ENCODE measurements at regions not wholly inside any gene's neighbourhood (a gene's known extent, or its start where the extent isn't known, plus 50 kb on each side); places are given as distances from the start of the nearest gene placed in this dataset.
A peak's percentile ranks its signal among the peaks of the same experiment; 100 is the strongest.

DNA sequence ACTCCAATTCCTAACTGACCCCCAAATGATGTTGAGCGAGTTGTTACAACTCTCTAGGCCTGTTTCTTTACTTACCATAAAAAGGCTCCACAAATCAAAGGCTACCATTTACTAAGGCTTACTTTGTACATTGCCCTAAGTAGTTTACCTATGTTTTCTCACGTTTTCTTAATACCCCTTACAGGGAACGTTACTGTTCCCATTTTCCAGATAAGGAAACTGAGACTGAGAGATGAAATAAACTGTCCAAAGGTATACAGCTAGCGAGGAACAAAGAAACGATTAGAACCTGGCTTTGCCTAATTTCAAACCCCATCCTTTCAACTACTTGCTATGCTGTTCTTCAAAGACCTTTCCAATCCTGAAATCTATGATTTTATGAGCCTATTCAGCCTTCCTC, 74.8 kb upstream of the SPTBN1 start:
- in situ Hi-C loops (cut with MboI; ENCODE audit: low pct_unique_long_range_greater_than_20kb in 2 of 9, low sequenced_read_pairs in 9 of 9, unreplicated experiment in 9 of 9): no loop called here
- Histone ChIP-seq H3K4me1 (replicated peaks in 1 of 2) (peaks cover 11 to 13% of the 10 kb centered on the region in 2 donors), H3K27ac (no peak overlapping the region), H3K4me3 (no peak overlapping the region)
- 55 to 100% (median 83%) methylated on average over 1 to 5 of the region's 5 CpGs for WGBS, 10 experiments
- ATAC-seq (replicated peaks in 6 of 8): no peak

DNA sequence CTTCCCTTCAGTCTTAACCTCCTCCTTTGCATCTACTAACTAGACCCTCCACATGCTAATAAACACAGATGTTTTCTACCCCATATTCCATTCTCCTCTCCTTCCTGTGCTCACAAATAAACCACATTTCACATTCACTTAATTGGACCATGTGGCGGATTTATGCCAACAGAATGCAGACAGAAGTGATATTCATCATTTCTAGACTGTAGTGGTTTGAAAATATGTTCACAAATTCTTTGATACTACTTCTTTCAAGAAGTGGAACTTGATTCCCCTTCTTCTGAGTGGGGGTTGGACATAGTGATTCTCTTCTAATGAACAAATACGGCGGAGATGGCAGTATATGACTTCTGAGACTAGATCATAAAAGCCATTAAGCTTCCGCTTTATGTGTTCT, 73.5 kb upstream of the SPTBN1 start:
- Histone ChIP-seq H3K4me1 (replicated peaks in 1 of 2) (peaks cover 9 to 13% of the 10 kb centered on the region in 2 donors), H3K27ac (no peak overlapping the region), H3K4me3 (no peak overlapping the region)
- whole genome bisulfite sequencing, 10 experiments: 43 to 100% (median 96%) methylated on average over 1 to 4 of the region's 4 CpGs; no CpG with 5 or more reads in 4 of the 10 experiments
- ATAC-seq (replicated peaks in 6 of 8): no peak
- in situ Hi-C loops (cut with MboI; ENCODE audit: low pct_unique_long_range_greater_than_20kb in 2 of 9, low sequenced_read_pairs in 9 of 9, unreplicated experiment in 9 of 9): no loop called here

DNA sequence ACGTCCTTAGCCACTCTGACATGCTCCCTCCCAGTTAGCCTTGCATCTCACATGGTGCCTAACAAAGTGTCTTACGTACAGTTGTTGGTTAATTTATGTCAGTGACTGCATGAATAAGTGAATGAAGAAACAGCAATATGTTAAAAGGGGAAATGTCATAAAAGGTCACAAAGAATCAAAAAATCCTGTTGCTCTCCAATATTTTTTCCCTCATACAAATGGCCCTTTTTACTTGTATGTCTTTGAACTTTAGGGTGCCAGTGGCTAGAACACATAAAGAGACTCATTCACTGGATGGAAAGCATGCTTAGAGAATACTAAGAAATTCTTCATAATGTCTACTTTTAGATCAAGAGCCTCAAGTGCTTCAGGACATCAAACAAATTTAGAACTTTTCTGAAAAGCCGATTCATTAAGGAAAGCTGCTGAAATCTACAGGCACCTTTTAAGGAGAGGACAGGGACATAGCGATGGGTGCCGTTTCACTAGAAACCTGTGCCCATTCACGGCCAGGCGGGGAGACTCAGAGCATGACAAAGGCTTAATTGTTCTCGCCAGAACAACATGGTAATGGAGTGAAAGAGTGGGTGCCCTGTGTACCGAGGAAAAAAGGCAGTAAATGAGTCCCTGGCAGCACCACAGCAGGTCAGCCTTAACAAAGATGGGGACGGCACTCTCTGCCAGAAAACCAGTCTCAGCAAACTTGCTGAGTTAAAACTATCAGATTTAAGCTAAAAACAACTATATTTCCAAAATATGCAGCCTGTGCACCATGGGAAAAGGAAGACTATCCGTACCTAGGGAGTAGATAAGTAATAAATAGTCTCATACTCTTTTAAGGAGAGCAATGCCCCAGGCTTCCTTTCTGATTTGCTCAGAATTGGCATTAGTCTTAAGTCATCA, 71.6 kb upstream of the SPTBN1 start:
- 20 to 89% (median 77%) methylated on average over 1 to 11 of the region's 11 CpGs for WGBS, 10 experiments
- peak in 4 of 8 experiments; percentile 25 to 49 (median 41) for ATAC-seq (replicated peaks in 6 of 8)

DNA sequence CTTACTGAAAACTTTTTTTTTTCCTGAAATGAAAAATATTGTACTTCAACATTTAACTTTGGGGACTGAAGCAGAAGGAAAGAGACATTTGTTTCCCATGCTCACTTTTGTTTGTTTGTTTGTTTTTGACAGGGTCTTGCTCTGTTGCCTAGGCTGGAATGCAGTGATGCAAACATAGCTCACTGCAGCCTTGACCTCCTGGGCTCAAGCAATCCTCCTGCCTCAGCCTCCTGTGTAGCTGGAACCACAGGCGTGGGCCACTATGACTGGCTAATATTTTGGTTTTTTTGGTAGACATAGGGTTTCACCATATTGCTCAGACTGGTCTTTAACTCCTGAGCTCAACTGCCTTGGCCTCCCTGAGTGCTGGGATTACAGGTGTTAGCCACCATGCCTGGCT, 70.9 kb upstream of the SPTBN1 start:
- in situ Hi-C loops (cut with MboI; ENCODE audit: low pct_unique_long_range_greater_than_20kb in 2 of 9, low sequenced_read_pairs in 9 of 9, unreplicated experiment in 9 of 9): no loop called here
- Histone ChIP-seq H3K27ac (no peak overlapping the region), H3K4me3 (no peak overlapping the region), H3K4me1 (replicated peaks in 1 of 2) (peaks cover 18 to 20% of the 10 kb centered on the region in 2 donors)
- WGBS, 10 experiments: 90 to 100% (median 100%) methylated on average over 1 of the region's 1 CpG; no CpG with 5 or more reads in 4 of the 10 experiments
- no peak for ATAC-seq (replicated peaks in 6 of 8)

More for the DNA sequence above, 71.6 kb upstream of the SPTBN1 start:
- H3K4me3 ChIP-seq: no peak overlapping the region
- in situ Hi-C loops (cut with MboI; ENCODE audit: low pct_unique_long_range_greater_than_20kb in 2 of 9, low sequenced_read_pairs in 9 of 9, unreplicated experiment in 9 of 9): no loop called here
- H3K27ac ChIP-seq: no peak overlapping the region
- H3K4me1 ChIP-seq (replicated peaks in 1 of 2): peaks cover 19 to 21% of the 10 kb centered on the region in 2 donors

DNA sequence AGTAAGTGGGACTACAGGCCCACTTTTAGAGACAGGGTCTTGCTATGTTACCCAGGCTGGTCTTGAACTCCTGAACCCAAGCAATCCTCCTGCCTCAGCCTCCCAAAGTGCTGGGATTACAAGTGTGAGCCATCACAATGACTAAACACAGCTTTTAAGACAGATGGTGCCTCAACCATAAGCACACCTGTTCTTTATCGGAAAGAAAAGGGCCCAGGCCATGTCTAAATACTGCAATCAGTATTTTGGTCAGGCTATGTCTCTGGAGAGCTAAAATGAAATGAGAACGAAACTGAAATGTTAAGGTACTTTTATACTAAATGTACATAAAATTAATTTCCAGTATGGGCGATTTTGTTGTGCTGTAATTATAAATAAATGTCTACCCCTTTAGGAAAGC, 69.5 kb upstream of the SPTBN1 start:
- H3K4me1 ChIP-seq (replicated peaks in 1 of 2): peaks cover 9 to 15% of the 10 kb centered on the region in 2 donors
- no peak for ATAC-seq (replicated peaks in 6 of 8)
- H3K27ac ChIP-seq: no peak overlapping the region
- 60 to 100% (median 92%) methylated on average over 1 to 3 of the region's 3 CpGs; no CpG with 5 or more reads in 2 of the 10 experiments for WGBS, 10 experiments
- no peak overlapping the region for H3K4me3 ChIP-seq
- in situ Hi-C loops (cut with MboI; ENCODE audit: low pct_unique_long_range_greater_than_20kb in 2 of 9, low sequenced_read_pairs in 9 of 9, unreplicated experiment in 9 of 9): no loop called here

DNA sequence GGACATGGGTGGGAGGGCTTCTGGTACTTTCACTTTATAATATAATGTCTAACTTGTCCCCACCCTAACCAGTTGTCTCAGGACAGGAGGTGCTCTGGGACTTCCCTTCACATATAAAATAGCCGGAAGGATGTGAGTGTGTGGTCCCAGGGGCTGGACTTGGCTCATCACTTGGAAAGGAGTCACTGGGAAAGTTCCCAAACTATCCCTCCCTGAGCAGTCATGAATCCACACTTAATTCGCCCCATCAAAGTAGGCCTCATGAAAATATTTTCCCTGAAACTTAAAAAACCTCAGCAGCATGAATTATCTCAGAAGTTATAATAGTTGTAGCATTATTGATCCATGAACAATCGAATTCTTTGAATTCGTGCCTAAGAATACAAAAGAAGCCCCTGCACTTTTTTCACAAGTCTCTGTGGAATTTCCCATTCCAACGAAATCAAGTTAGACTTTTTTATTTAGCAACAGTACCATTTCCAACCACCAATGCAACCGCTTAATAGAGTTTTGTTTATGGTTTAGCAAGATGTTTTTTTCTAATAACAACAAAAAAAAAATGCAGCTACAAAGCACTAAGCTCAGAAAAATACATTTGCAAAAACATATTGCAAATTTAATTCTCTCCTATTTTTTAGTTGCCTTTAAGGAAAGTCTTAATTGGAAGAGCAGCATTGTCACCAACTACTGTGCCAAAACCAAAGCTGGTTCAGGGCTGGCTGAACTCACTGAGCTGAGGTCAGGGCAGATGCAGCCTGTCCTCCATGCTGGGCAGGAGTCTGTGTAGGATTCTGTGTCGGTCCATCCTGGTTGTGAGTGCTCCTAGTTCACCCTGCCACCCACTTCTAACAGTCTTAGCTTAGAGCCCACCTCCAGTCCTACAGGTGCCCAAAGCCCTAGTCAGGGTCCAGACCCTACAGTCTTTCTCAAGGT, 68.8 kb upstream of the SPTBN1 start:
- 6 to 89% (median 64%) methylated on average over 1 to 6 of the region's 7 CpGs for WGBS, 10 experiments
- Histone ChIP-seq H3K4me3 (no peak overlapping the region), H3K4me1 (replicated peaks in 1 of 2) (peaks cover 9 to 15% of the 10 kb centered on the region in 2 donors), H3K27ac (peak overlapping the region in 1 of 2 donors; percentile 40)
- in situ Hi-C loops (cut with MboI; ENCODE audit: low pct_unique_long_range_greater_than_20kb in 2 of 9, low sequenced_read_pairs in 9 of 9, unreplicated experiment in 9 of 9): no loop called here
- peak in 6 of 8 experiments; percentile 30 to 87 (median 38) for ATAC-seq (replicated peaks in 6 of 8)

DNA sequence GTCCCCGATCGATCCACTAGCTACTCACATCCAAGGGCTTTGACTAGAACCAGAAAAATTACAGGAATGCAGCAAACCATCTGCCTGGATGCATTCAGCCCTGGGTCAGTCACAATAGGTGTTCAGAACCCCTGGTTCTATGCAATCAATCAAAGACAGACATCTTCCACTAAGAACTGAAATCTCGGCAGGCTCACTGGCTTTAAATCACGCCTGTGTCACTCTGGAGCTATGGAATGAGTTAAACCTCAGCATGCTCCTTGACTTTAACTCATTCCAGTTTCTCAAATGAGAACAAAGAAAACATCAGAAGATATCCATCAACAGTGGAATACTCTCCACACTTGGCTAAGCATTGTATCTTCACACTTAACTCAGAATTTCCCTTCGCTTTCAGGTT, 68.1 kb upstream of the SPTBN1 start:
- WGBS, 10 experiments: 18 to 91% (median 67%) methylated on average over 1 to 5 of the region's 5 CpGs; no CpG with 5 or more reads in 1 of the 10 experiments
- in situ Hi-C loops (cut with MboI; ENCODE audit: low pct_unique_long_range_greater_than_20kb in 2 of 9, low sequenced_read_pairs in 9 of 9, unreplicated experiment in 9 of 9): no loop called here
- H3K27ac ChIP-seq: peak overlapping the region in 1 of 2 donors; percentile 40
- H3K4me3 ChIP-seq: no peak overlapping the region
- H3K4me1 ChIP-seq (replicated peaks in 1 of 2): peaks cover 9 to 15% of the 10 kb centered on the region in 2 donors
- ATAC-seq (replicated peaks in 6 of 8): peak in 5 of 8 experiments; percentile 77 to 94 (median 83)

DNA sequence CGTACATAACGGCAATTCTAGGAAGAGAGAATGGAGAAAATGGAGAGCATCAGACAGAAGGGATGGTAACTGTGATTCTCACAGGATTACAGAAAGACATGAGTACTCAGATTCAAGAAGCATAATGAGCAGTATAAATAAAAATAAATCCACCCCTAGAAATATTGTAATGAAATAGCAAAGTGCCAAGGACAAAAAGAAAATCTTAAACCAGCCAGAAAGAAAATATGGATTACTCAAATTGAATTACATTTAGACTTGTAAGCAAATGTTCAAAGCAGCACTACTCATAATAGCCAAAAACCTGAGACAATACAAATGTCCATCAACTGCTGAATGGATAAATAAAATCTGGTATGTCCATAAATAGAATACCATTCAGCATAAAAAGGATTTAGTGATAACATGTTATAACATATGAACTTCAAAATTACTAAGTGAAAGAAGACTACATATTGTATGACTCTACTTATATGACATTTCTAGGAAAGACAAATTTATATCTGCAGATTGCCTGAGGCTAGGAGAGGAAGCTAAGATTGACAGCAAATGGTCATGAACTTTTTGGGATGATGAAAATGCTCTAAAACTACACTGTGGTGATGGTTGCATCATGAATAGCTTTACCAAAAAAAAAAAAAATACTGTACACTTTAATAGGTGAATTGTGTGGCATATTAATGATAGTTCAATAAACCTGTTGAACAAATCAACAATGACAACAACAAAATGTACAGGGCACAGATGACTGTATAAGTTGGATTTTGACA, 63.4 kb upstream of the SPTBN1 start:
- H3K4me3 ChIP-seq: no peak overlapping the region
- no peak overlapping the region for H3K27ac ChIP-seq
- ATAC-seq (replicated peaks in 6 of 8): no peak
- WGBS, 10 experiments: 96 to 100% (median 100%) methylated on average over 1 to 2 of the region's 2 CpGs
- peaks cover 7 to 11% of the 10 kb centered on the region in 2 donors for H3K4me1 ChIP-seq (replicated peaks in 1 of 2)
- in situ Hi-C loops (cut with MboI; ENCODE audit: low pct_unique_long_range_greater_than_20kb in 2 of 9, low sequenced_read_pairs in 9 of 9, unreplicated experiment in 9 of 9): no loop called here

DNA sequence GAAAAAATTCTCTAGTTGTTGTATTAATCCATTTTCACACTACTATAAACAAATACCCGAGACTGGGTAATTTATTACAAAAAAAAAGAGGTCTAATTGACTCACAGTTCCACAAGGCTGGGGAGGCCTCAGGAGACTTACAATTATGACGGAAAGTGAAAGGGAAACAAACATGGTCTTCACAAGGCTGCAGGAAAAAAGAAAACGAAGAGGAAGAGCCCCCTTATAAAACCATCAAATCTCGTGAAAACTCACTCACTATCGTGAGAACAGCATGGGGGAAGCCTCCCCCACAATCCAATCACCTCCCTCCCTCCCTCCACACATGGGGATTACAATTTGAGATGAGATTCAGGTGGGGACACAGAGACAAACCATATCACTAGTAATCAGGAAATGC, 61.7 kb upstream of the SPTBN1 start:
- in situ Hi-C loops (cut with MboI; ENCODE audit: low pct_unique_long_range_greater_than_20kb in 2 of 9, low sequenced_read_pairs in 9 of 9, unreplicated experiment in 9 of 9): no loop called here
- Histone ChIP-seq H3K4me1 (replicated peaks in 1 of 2) (no peaks in the 10 kb centered on the region), H3K27ac (no peak overlapping the region), H3K4me3 (no peak overlapping the region)
- WGBS, 10 experiments: 57 to 100% (median 73%) methylated on average over 1 to 5 of the region's 5 CpGs; no CpG with 5 or more reads in 1 of the 10 experiments
- ATAC-seq (replicated peaks in 6 of 8): no peak

DNA sequence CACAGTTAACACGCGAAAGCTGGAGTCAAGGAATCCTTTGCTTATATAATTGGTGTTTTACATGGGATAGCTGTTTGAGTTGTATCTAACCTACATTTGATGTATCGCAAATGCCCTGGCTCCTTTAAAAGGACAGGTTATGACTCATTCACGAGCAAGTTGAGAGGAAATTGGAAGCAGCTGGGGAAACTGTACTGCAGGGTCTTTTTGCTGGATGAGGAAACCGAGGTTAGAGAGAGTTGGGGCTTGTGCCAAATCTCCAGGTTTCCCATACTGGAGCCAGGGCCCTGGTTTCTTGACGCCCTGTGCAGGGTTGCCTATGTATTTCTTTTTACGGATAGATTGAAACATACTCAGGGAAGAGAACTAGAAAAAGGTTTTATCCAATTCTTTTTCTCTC, 60.0 kb upstream of the SPTBN1 start:
- H3K4me1 ChIP-seq (replicated peaks in 1 of 2): no peaks in the 10 kb centered on the region
- H3K4me3 ChIP-seq: no peak overlapping the region
- in situ Hi-C loops (cut with MboI; ENCODE audit: low pct_unique_long_range_greater_than_20kb in 2 of 9, low sequenced_read_pairs in 9 of 9, unreplicated experiment in 9 of 9): no loop called here
- no peak overlapping the region for H3K27ac ChIP-seq
- WGBS, 10 experiments: 33 to 100% (median 90%) methylated on average over 1 to 7 of the region's 7 CpGs; no CpG with 5 or more reads in 1 of the 10 experiments
- no peak for ATAC-seq (replicated peaks in 6 of 8)

DNA sequence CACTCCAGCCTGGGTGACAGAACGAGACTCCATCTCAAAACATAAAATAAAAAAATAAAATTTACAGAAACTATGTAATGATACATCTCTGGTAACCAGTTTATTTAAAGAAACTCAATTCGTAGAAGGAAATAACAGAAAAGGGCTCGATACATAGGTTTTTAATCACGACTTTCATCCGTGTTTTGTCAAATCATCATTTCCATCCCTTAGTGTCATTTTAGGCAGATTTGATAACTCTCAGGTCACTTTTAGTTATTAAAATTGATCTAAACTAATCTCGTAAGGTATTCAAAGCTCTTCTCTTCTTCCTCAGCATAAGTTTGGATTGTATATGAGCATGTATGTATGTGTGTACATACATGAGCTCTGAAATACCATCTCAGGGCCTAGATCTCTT, 59.3 kb upstream of the SPTBN1 start:
- 73 to 98% (median 96%) methylated on average over 3 to 6 of the region's 6 CpGs for WGBS, 10 experiments
- Histone ChIP-seq H3K4me1 (replicated peaks in 1 of 2) (no peaks in the 10 kb centered on the region), H3K27ac (no peak overlapping the region), H3K4me3 (no peak overlapping the region)
- in situ Hi-C loops (cut with MboI; ENCODE audit: low pct_unique_long_range_greater_than_20kb in 2 of 9, low sequenced_read_pairs in 9 of 9, unreplicated experiment in 9 of 9): no loop called here
- ATAC-seq (replicated peaks in 6 of 8): no peak

DNA sequence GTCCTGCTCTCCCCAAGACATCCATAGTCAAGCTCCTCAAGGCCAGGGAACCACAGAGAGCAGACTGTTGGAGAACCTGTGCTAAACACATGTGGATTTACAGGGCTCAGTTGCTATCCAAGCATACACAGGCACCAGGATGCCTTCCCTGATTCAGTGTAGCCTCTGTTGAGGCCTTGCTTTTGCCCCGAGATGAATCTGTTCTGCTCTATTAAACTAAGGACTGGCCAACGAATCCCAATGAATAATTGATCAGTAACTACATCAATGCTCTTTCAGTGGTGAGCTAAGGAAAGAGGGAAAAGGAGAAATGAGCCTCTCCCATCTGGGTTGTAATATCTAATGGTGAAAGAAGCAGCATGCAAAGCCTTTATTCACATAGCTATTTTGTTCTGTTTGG, 58.7 kb upstream of the SPTBN1 start:
- Histone ChIP-seq H3K27ac (no peak overlapping the region), H3K4me3 (no peak overlapping the region), H3K4me1 (replicated peaks in 1 of 2) (no peaks in the 10 kb centered on the region)
- no peak for ATAC-seq (replicated peaks in 6 of 8)
- in situ Hi-C loops (cut with MboI; ENCODE audit: low pct_unique_long_range_greater_than_20kb in 2 of 9, low sequenced_read_pairs in 9 of 9, unreplicated experiment in 9 of 9): no loop called here
- WGBS, 10 experiments: 0 to 50% (median 16%) methylated on average over 1 to 2 of the region's 2 CpGs; no CpG with 5 or more reads in 4 of the 10 experiments

Measured in motor neuron (in vitro differentiated cells).